ENCODE measurements at regions not wholly inside any gene's neighbourhood (a gene's known extent, or its start where the extent isn't known, plus 50 kb on each side); places are given as distances from the start of the nearest gene placed in this dataset.
"Not testable (repeated sequence)": the region's sequence is repeated elsewhere in the genome, so short reads cannot be mapped to it uniquely, and the experiment has no call there.

DNA sequence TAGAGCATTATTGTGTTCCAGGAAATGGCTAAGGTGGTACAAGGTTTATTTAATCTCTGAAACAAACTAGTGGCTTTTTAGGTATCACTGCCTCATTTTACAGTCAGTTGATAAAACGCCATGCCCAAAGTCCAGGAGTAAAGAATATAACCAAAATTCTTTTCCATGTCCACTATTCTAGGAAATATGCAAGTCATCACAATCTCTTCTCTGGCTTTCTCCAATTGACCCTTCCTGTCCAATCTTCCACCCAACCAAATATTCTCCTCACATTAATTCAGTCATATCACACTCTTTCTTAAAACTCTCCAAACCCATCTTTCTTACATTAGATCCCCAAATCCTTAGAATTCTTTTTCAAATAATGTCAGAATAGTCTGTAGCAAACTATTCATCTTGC is 1110.0 kb upstream of the CDH8 start:
- Histone ChIP-seq H3K36me3 (ENCODE audit: insufficient read depth, low read length) (no peaks in the 10 kb centered on the region), H3K27ac (no peak overlapping the region), H3K9me3 (ENCODE audit: low read depth, low read length) (no peaks in the 10 kb centered on the region), H3K4me3 (no peak overlapping the region), H3K9ac (ENCODE audit: insufficient read length) (no peak overlapping the region)
- no peak for TF ChIP-seq POLR2AphosphoS5 (IDR thresholded peaks at IDR 0.05; ENCODE audit: borderline replicate concordance, low read depth, low read length)
- no peak for TF ChIP-seq FOXP2 (optimal IDR thresholded peaks at IDR 0.05; ENCODE audit: control extremely low read depth, extremely low read length, insufficient read depth)
- TF ChIP-seq EZH2 (IDR thresholded peaks at IDR 0.05), result no peak
- no peak for DNase-seq (ENCODE audit: low read depth, low spot score)

DNA sequence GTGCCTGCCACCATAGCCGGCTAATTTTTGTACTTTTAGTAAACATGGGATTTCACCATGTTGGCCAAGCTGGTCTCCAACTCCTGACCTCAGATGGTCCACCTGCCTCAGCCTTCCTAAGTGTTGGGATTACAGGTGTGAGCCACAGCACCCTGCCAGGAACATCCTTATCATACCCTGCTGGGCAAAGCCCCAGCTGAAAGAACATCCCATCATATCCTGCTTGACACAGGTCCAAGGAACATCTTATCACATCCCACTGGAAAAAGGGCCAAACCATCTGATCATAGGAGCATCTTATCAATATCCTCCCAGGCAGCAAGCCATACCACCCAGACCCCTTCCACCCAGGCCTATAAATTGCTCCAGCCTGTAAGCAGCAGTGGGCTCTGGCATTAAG is 1109.2 kb upstream of the CDH8 start:
- Histone ChIP-seq H3K9ac (ENCODE audit: insufficient read length) (no peak overlapping the region), H3K36me3 (ENCODE audit: insufficient read depth, low read length) (no peaks in the 10 kb centered on the region), H3K4me3 (no peak overlapping the region), H3K9me3 (ENCODE audit: low read depth, low read length) (no peaks in the 10 kb centered on the region), H3K27ac (no peak overlapping the region)
- TF ChIP-seq EZH2 (IDR thresholded peaks at IDR 0.05) (no peak), POLR2AphosphoS5 (IDR thresholded peaks at IDR 0.05; ENCODE audit: borderline replicate concordance, low read depth, low read length) (no peak), FOXP2 (optimal IDR thresholded peaks at IDR 0.05; ENCODE audit: control extremely low read depth, extremely low read length, insufficient read depth) (no peak)
- no peak for DNase-seq (ENCODE audit: low read depth, low spot score)

DNA sequence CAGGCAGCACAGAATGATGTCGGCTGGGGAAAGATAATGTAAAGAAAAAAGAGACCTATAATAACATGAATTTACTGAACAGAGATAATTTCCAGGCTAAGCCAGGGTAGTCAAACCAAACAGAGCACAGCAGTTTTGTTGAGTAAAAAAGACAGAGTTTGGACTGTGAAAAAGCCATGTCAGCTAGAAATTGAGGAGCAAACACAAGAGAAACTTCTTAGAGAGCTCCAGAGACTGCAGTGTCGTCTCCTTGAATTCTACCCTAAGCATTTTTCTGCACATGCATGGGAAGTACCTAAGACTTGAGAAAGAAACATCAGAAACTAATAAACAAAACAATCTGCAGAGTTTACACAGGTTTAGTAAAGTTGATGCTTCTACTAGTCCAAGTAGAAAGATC is 1098.8 kb upstream of the CDH8 start:
- H3K9ac ChIP-seq (ENCODE audit: insufficient read length), result no peak overlapping the region
- H3K9me3 ChIP-seq (ENCODE audit: low read depth, low read length), result no peaks in the 10 kb centered on the region
- no peak overlapping the region for H3K27ac ChIP-seq
- DNase-seq (ENCODE audit: low read depth, low spot score), result no peak
- TF ChIP-seq FOXP2 (optimal IDR thresholded peaks at IDR 0.05; ENCODE audit: control extremely low read depth, extremely low read length, insufficient read depth) (no peak), POLR2AphosphoS5 (IDR thresholded peaks at IDR 0.05; ENCODE audit: borderline replicate concordance, low read depth, low read length) (no peak), EZH2 (IDR thresholded peaks at IDR 0.05) (no peak)
- H3K36me3 ChIP-seq (ENCODE audit: insufficient read depth, low read length), result no peaks in the 10 kb centered on the region
- H3K4me3 ChIP-seq, result no peak overlapping the region

GRCh38 chr16:63131503-63131902 is 1095.3 kb upstream of the CDH8 start:
- Histone ChIP-seq H3K9me3 (ENCODE audit: low read depth, low read length) (no peaks in the 10 kb centered on the region), H3K9ac (ENCODE audit: insufficient read length) (no peak overlapping the region), H3K36me3 (ENCODE audit: insufficient read depth, low read length) (no peaks in the 10 kb centered on the region), H3K27ac (no peak overlapping the region), H3K4me3 (no peak overlapping the region)
- no peak for TF ChIP-seq FOXP2 (optimal IDR thresholded peaks at IDR 0.05; ENCODE audit: control extremely low read depth, extremely low read length, insufficient read depth)
- TF ChIP-seq EZH2 (IDR thresholded peaks at IDR 0.05), result no peak
- no peak for TF ChIP-seq POLR2AphosphoS5 (IDR thresholded peaks at IDR 0.05; ENCODE audit: borderline replicate concordance, low read depth, low read length)
- DNase-seq (ENCODE audit: low read depth, low spot score), result no peak

GRCh38 chr16:63130942-63131341 is 1094.7 kb upstream of the CDH8 start:
- no peak overlapping the region for H3K27ac ChIP-seq
- H3K4me3 ChIP-seq, result no peak overlapping the region
- no peaks in the 10 kb centered on the region for H3K36me3 ChIP-seq (ENCODE audit: insufficient read depth, low read length)
- H3K9ac ChIP-seq (ENCODE audit: insufficient read length), result no peak overlapping the region
- TF ChIP-seq FOXP2 (optimal IDR thresholded peaks at IDR 0.05; ENCODE audit: control extremely low read depth, extremely low read length, insufficient read depth), result no peak
- TF ChIP-seq EZH2 (IDR thresholded peaks at IDR 0.05), result no peak
- no peak for TF ChIP-seq POLR2AphosphoS5 (IDR thresholded peaks at IDR 0.05; ENCODE audit: borderline replicate concordance, low read depth, low read length)
- DNase-seq (ENCODE audit: low read depth, low spot score), result no peak
- H3K9me3 ChIP-seq (ENCODE audit: low read depth, low read length), result no peaks in the 10 kb centered on the region

GRCh38 chr16:63129411-63130125 is 1093.3 kb upstream of the CDH8 start:
- Histone ChIP-seq H3K4me3 (no peak overlapping the region), H3K9me3 (ENCODE audit: low read depth, low read length) (no peaks in the 10 kb centered on the region), H3K9ac (ENCODE audit: insufficient read length) (no peak overlapping the region), H3K36me3 (ENCODE audit: insufficient read depth, low read length) (no peaks in the 10 kb centered on the region), H3K27ac (no peak overlapping the region)
- no peak for TF ChIP-seq FOXP2 (optimal IDR thresholded peaks at IDR 0.05; ENCODE audit: control extremely low read depth, extremely low read length, insufficient read depth)
- no peak for TF ChIP-seq EZH2 (IDR thresholded peaks at IDR 0.05)
- no peak for TF ChIP-seq POLR2AphosphoS5 (IDR thresholded peaks at IDR 0.05; ENCODE audit: borderline replicate concordance, low read depth, low read length)
- no peak for DNase-seq (ENCODE audit: low read depth, low spot score)

DNA sequence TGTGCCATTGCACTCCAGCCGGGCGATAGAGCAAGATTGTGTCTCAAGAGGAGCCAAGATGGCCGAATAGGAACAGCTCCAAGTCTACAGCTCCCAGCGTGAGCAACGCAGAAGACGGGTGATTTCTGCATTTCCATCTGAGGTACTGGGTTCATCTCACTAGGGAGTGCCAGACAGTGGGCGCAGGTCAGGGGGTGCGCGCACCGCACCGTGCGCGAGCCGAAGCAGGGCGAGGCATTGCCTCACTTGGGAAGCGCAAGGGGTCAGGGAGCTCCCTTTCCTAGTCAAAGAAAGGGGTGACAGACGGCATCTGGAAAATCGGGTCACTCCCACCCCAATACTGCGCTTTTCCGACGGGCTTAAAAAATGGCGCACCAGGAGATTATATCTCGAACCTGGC is 1083.7 kb upstream of the CDH8 start:
- H3K9me3 ChIP-seq (ENCODE audit: low read depth, low read length); DNase-seq (ENCODE audit: low read depth, low spot score); H3K4me3 ChIP-seq; H3K27ac ChIP-seq; H3K9ac ChIP-seq (ENCODE audit: insufficient read length); H3K36me3 ChIP-seq (ENCODE audit: insufficient read depth, low read length): not testable (repeated sequence)

GRCh38 chr16:63100082-63100481 is 1063.8 kb upstream of the CDH8 start:
- DNase-seq (ENCODE audit: low read depth, low spot score), result no peak
- no peaks in the 10 kb centered on the region for H3K36me3 ChIP-seq (ENCODE audit: insufficient read depth, low read length)

DNA sequence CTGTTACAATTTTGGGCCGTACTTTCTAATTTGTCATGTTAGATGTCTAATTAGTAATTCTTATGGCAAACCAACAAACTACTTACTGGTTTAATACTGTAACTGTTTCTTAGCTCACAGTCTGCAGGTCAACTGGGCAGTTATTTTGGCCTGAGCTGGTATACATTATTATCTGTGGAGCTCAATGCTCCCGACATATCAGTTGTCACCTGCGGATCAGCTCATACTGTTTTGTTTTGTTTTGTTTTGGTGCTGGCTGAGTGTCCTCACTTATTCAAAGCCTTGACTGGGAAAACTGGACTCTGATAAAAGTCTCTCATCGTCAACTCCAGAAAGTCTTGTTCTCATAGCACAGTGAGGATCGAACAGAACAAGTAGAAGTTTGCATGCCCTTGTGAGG is 1060.6 kb upstream of the CDH8 start:
- Histone ChIP-seq H3K36me3 (ENCODE audit: insufficient read depth, low read length) (no peaks in the 10 kb centered on the region), H3K4me3 (no peak overlapping the region), H3K9me3 (ENCODE audit: low read depth, low read length) (no peaks in the 10 kb centered on the region), H3K9ac (ENCODE audit: insufficient read length) (no peak overlapping the region), H3K27ac (no peak overlapping the region)
- no peak for DNase-seq (ENCODE audit: low read depth, low spot score)
- TF ChIP-seq EZH2 (IDR thresholded peaks at IDR 0.05), result no peak

More at GRCh38 chr16:63100082-63100481, 1063.8 kb upstream of the CDH8 start:
- Histone ChIP-seq H3K9ac (ENCODE audit: insufficient read length) (no peak overlapping the region), H3K27ac (no peak overlapping the region), H3K9me3 (ENCODE audit: low read depth, low read length) (no peaks in the 10 kb centered on the region), H3K4me3 (no peak overlapping the region)
- TF ChIP-seq FOXP2 (optimal IDR thresholded peaks at IDR 0.05; ENCODE audit: control extremely low read depth, extremely low read length, insufficient read depth) (no peak), POLR2AphosphoS5 (IDR thresholded peaks at IDR 0.05; ENCODE audit: borderline replicate concordance, low read depth, low read length) (no peak), EZH2 (IDR thresholded peaks at IDR 0.05) (no peak)

Measured in SK-N-MC (cell line).